ENCODE measurements at regions not wholly inside any gene's neighbourhood (a gene's known extent, or its start where the extent isn't known, plus 50 kb on each side); places are given as distances from the start of the nearest gene placed in this dataset.
"Not testable (repeated sequence)": the region's sequence is repeated elsewhere in the genome, so short reads cannot be mapped to it uniquely, and the experiment has no call there.

- no peak for DNase-seq (ENCODE audit: low read depth)
Observed at GRCh38 chr1:5634893-5635292, 357.3 kb downstream of the NPHP4 start.

DNA sequence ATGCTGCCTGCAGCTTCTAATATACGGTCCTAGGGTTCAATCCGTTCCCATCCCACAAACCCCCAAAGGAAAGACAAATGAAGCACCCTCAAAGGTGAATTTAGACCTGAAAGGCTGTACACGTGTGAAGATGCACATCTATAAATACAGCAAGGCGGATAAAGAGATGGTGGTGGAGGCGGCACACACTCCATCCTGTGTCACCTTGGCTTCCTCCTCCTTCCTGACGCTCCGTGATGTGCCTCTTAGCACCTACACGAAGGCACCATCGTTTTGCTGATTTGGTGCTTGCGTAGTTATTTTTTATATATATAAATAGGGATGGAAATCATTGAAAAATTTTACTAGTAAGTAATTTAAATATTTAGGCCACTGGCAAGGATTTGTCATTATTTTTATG lies 359.4 kb downstream of the NPHP4 start:
- no peak for DNase-seq (ENCODE audit: low read depth)

GRCh38 chr1:5632224-5632623 lies 360.0 kb downstream of the NPHP4 start:
- DNase-seq (ENCODE audit: low read depth), result no peak

DNA sequence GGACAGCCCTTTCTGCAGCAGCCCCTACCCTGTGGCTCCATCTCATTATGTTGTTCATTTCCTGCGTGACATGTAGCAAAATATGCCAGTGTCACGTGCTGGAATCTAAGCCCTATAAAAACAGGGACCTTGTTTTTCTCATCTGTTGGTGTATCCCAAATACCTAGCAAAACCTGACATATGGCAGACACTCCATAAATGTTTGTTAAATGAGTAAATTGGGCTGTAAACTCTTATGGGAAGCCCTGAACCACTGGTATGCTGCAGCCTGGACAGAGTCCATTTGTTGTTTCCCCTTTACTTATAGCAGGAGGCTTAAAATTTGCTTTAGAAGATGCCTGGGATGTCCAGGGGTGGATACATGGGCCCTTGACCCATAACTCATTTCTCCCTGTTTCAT lies 363.8 kb downstream of the NPHP4 start:
- no peak for DNase-seq (ENCODE audit: low read depth)

DNA sequence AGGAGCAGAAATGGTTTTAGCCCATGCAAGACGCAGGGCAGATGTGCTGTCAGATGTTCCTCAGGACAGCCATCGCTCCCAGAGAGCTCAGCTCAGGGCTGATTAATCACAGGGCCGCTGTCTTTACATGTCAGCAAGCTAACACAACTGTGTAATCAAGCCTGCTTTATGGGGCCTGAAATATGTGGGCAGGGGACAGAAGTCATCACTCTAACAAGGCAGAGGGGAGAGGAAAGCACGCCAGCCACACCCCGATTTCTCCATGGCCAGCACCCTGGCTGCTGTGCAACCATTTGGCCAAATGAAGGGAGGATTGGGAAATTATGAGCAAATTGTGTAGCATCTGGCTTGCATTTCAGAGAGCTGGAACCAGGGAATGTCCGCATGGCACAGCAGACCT lies 368.8 kb downstream of the NPHP4 start:
- no peak for DNase-seq (ENCODE audit: low read depth)

DNA sequence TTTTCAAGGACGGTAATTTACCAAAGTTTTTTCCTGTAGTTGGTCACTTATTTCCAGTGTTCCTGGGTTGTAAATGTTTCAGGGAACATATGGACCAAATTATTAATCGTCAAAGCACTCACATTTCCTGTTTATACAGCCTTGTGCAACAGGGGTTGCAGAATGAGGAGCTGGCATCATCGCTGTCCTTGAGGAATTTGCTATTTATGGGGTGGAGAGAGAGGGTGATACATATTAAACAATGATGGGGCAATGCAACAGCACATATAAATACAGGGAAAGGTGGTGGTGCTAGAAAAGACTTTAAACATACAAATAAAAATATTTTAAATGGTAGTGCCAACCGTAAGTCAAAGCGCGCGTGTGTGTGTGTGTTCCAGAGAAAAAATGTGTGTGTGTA lies 369.8 kb downstream of the NPHP4 start:
- no peak for DNase-seq (ENCODE audit: low read depth)

GRCh38 chr1:5621692-5622091 lies 370.5 kb downstream of the NPHP4 start:
- DNase-seq (ENCODE audit: low read depth), result no peak

DNA sequence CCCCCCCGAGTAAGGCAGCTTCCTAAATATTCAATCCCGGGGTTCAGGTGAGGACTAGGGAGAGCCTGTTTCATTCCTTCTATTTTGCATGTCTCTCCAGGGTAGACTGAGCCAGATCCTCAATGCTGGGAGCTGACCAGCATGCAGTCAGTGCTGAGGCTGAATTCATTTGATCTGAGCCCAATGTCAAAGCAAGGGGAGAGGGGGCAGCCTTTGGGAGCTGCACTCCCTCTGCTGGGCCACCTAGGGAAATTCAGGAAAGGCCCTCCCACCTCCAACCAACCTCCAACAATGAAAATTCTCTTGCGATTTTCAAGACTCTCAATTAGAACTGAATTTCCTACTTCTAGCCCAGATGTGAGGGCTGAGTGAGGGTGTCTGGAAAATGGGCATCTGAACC lies 371.2 kb downstream of the NPHP4 start:
- DNase-seq (ENCODE audit: low read depth), result no peak

DNA sequence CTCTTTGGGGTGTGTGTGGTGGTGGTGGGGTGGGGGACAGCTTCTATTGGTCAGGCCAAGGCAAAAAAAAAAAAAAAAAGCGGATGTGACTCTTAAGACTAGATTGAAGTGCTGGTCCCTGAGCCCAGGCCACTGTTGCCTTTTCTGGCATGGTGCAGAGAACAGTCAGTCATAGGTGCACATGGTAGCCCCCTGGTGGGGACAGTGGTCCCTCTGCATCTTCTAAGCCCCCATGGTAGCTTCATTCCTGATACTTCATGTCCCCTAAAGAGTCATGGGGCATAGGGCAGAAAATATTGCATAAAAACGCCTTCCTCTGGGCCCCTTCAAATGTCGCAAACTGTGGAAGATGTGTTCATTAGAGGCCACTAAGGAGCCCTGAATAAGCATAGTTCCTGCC lies 371.8 kb downstream of the NPHP4 start:
- DNase-seq (ENCODE audit: low read depth), result no peak

- no peak for DNase-seq (ENCODE audit: low read depth)
Observed at GRCh38 chr1:5619469-5619868, 372.8 kb downstream of the NPHP4 start.

DNA sequence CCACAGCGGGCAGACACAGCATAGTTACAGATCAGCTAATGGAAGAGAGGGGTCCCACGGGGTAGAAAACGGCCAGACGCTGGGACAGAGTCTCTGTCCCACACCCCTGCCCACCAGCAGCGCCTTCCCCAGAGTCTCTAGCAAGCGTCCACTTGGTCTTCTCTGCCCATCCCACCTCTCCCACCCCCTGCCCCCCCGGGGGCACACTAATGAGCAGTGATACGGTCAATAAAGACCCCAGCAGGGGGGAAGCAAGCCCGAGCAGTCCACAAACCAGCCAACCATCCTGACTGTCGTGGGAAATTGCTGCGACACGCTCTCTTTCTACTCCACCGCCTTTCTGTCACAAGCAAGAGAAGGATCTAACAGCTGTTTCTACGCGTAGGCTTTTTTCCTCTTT lies 374.7 kb downstream of the NPHP4 start:
- no peak for DNase-seq (ENCODE audit: low read depth)

DNA sequence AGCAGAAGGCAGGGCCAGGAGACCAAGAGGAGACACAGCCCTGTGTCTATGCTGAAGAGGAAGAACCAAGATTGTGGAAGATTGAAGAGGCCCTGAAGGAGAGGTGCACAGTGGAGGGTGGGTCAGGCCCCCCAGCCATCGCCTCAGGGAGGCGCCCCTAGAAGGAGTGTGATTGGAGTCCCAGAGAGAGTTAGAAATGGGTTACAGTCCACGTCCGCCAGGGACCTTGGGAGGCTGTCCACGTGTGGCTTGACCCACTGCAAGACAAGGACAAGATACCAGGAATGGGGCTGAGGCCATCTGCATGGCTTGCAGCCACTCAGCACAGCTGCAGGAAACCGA lies 375.1 kb downstream of the NPHP4 start:
- no peak for DNase-seq (ENCODE audit: low read depth)

DNA sequence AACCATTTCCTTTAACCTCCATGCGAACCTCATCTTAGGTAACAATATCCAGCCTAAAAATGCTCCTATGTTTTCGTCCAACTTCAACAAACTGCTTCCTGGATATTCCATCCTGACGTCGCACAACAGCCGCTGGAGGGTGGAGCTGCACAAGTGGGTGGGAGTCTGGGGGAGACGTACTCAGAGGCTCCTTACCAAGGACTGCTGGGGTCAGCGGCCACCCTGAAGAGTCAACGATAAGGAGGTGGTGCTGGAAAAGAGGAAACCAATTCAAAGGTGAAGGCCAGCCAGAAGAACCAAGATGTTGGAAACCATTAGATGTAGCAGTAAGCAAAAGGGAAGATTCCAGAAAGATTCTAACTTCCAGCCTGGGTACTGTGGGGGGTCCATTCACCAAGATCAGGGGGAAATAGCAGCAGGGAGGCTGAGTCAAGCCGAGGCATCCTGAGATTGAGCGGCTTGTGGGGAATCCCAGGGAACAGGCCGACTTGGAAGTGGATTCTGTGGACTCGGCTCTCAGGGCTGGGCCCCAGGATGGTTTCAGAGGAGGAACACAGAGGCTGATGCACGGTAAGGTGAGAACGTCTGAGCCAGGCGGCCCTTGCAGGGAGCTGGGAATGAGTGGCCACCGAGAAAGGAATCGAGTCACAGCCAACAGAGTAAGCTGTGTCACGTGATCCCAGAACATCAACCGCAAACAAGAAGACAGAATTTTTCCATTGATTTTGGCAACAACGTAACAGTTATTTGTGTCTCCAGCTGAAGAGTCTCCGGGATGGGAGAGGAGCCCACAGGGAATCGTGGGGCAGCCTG lies 375.7 kb downstream of the NPHP4 start:
- DNase-seq (ENCODE audit: low read depth), result no peak

DNA sequence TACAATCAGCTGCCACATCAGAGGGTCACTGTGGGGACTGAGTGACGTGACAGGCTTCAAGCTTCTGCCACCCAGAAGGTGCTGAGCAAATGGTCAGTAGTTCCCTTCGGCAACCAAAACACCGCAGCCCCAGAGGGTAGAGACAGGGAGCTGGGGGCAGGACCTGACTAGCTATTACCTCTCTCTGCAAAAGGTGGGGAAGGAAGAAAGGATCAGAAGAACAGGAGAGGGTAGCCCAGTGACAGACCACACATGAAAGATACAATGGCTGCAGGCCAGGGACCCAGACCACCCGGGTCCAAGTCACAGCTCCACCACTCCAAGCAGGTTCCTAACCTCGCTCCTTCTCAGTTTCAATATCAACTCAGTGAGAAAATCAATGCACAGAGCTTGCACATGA lies 377.1 kb downstream of the NPHP4 start:
- no peak for DNase-seq (ENCODE audit: low read depth)

- no peak for DNase-seq (ENCODE audit: low read depth)
Observed at GRCh38 chr1:5613900-5614299, 378.3 kb downstream of the NPHP4 start.

GRCh38 chr1:5611851-5612250 lies 380.4 kb downstream of the NPHP4 start:
- no peak for DNase-seq (ENCODE audit: low read depth)

DNA sequence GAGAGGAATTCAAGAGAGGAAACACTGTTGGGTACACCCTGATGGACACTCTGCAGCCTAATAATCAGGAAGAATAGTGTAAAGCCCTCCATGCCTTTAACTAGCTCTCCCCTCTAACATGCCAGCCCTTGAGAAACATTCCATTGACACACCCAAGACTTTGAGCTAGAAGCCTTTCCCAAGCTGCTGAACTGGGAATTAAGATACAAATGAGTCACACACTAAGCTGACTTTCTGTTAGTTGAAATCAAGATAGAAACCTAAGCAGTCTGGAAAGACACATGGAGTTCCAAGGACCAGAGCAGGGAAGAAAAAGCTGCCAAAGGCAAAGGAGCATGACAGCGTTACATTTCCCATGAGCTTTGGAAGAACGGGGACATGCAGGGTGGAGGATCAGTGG lies 380.8 kb downstream of the NPHP4 start:
- DNase-seq (ENCODE audit: low read depth), result no peak

DNA sequence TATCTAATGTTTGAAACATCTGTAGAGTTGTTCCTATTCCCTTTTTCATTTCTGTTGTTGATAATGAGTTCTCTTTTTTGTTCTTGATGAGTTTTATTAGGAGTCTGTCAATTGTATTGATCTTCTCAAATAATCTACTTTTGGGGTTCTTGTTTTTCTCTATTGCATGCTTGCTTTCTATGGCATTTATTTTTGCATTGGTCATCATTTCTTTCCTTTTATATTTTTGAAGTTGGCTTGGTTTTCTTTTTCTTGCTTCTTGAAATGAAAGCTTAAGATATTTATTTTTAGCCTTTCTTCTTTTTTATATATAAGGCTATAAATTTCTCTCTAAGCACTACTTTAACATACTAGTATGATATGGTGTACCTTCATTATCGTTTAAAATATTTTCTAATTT lies 381.8 kb downstream of the NPHP4 start:
- DNase-seq (ENCODE audit: low read depth), result no peak

- no peak for DNase-seq (ENCODE audit: low read depth)
Observed at GRCh38 chr1:5603353-5604104, 388.7 kb downstream of the NPHP4 start.

DNA sequence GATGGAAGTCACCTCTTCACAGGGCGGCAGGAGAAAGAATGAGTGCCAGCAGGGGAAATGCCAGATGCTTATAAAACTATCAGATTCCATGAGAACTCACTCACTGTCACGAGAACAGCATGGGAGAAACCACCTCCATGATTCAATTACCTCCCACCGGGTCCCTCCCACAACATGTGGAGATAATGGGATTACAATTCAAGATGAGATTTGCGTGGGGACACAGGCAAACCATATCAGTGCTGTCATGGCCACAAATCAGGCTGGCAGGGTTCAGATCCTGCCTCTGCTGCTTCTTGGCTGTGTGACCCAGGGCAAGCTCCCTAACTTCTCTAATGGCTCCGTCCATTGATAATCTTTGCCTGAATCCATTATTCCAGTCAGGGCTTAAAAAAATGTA lies 389.5 kb downstream of the NPHP4 start:
- not testable (repeated sequence) for DNase-seq (ENCODE audit: low read depth)

DNA sequence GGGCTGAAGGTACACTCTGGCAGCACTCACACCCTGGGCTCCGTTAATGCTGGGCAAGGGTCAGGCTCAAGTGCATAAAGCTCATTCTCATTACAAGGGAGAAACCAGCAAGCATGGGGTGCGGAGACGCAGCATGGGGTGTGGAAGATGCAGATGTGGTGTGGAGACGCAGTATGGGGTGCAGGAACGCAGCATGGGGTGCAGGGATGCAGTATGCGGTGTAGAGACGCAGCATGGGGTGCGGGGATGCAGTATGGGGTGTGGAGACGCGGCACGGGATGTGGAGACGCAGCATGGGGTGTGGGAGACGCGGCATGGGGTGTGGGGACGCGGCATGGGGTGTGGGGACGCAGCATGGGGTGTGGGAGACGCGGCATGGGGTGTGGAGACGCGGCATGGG lies 390.7 kb downstream of the NPHP4 start:
- DNase-seq (ENCODE audit: low read depth), result no peak

DNA sequence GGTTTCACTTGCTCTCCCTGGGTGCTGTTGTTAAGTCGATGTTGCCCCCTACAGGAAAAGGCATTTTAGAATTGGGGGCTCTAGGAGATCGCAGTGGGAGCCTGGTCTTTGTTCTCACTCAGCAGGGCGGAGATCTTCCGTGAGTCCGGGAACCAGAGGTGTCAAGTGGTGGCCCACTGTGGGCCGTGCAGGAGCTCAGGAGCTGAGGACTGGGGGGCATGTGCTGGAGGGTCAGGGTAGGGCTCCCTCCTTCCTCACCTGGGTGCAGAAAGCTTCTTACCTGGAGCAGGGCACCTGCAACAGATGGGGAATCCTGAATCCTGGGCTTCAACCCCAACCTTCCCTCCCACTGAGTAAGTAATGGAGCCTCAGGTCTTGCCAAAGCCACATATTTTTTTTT lies 392.7 kb downstream of the NPHP4 start:
- no peak for DNase-seq (ENCODE audit: low read depth)

DNA sequence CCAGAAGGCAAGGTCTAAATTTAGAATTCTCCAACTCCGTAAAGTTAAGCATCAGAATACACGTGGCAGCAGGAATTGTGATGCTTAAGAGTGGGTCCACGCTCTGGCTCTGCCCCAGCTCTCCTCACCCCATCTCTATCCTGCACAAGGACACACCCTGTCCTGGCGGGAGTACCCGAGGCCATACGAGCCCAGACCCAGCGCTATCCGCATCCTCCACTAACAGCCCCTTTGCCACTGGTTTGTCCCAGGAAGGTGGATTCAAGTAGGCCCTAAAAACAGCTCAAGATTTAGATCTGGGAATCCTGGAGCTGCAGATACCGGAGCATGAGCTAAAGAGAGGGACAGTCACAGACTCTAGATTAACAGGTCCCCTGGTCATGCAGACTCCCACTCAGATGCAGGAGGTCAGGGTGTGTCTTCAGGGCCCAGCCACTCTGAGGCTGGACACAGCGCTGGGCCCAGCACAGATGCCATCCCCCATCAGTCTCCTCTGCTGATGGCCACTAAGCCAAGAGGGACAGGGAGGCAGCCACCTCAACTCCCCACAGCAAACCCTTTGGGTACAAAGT lies 393.3 kb downstream of the NPHP4 start:
- DNase-seq (ENCODE audit: low read depth), result no peak

All from ELR (cell line).